ENCODE measurements at regions not wholly inside any gene's neighbourhood (a gene's known extent, or its start where the extent isn't known, plus 50 kb on each side); places are given as distances from the start of the nearest gene placed in this dataset.

GRCh38 chr17:12406623-12407215 is 259.0 kb upstream of the MYOCD start:
- no peak for TF ChIP-seq CTCF (IDR thresholded peaks at IDR 0.05; ENCODE audit: control insufficient read depth, extremely low read depth, insufficient read depth)
- no peak for DNase-seq (ENCODE audit: low read depth)
- no peak overlapping the region for H3K4me3 ChIP-seq (ENCODE audit: low read depth, low read length)

- H3K4me3 ChIP-seq (ENCODE audit: low read depth, low read length), result no peak overlapping the region
- DNase-seq (ENCODE audit: low read depth), result no peak
- TF ChIP-seq CTCF (IDR thresholded peaks at IDR 0.05; ENCODE audit: control insufficient read depth, extremely low read depth, insufficient read depth), result no peak
Observed at GRCh38 chr17:12407495-12408252, 258.0 kb upstream of the MYOCD start.

GRCh38 chr17:12409082-12409481 is 256.6 kb upstream of the MYOCD start:
- DNase-seq (ENCODE audit: low read depth), result no peak
- no peak for TF ChIP-seq CTCF (IDR thresholded peaks at IDR 0.05; ENCODE audit: control insufficient read depth, extremely low read depth, insufficient read depth)
- H3K4me3 ChIP-seq (ENCODE audit: low read depth, low read length), result no peak overlapping the region

- DNase-seq (ENCODE audit: low read depth), result no peak
- H3K4me3 ChIP-seq (ENCODE audit: low read depth, low read length), result no peak overlapping the region
- TF ChIP-seq CTCF (IDR thresholded peaks at IDR 0.05; ENCODE audit: control insufficient read depth, extremely low read depth, insufficient read depth), result no peak
Observed at GRCh38 chr17:12410717-12411116, 255.0 kb upstream of the MYOCD start.

- TF ChIP-seq CTCF (IDR thresholded peaks at IDR 0.05; ENCODE audit: control insufficient read depth, extremely low read depth, insufficient read depth), result no peak
- DNase-seq (ENCODE audit: low read depth), result no peak
- H3K4me3 ChIP-seq (ENCODE audit: low read depth, low read length), result no peak overlapping the region
Observed at GRCh38 chr17:12415031-12415430, 250.7 kb upstream of the MYOCD start.

GRCh38 chr17:12421077-12421476 is 244.6 kb upstream of the MYOCD start:
- no peak overlapping the region for H3K4me3 ChIP-seq (ENCODE audit: low read depth, low read length)
- TF ChIP-seq CTCF (IDR thresholded peaks at IDR 0.05; ENCODE audit: control insufficient read depth, extremely low read depth, insufficient read depth), result no peak
- no peak for DNase-seq (ENCODE audit: low read depth)

All from LNCaP clone FGC (cell line).